Activated T-helper 1 cell treated with anti-CD3 and anti-CD28 coated beads, Interleukin-12 subunit alpha, Interleukin-12 subunit beta, Interleukin-2, Interleukin-4 antibody, amounts not matched to agents 30 ng/mL and 10 ng/mL and 1 ng/mL, durations not matched to agents 14 hours and 24 hours and 36 hours (primary cell): ENCODE measurements at regions not wholly inside any gene's neighbourhood (a gene's known extent, or its start where the extent isn't known, plus 50 kb on each side); places are given as distances from the start of the nearest gene placed in this dataset.

Experiments
- DNase-seq: peaks from one replicate; pipeline ENCODE4 v3.0.0; 2021; ENCODE audit warnings: low spot score
- H3K27ac Mint-ChIP-seq: one replicate; pipeline ENCODE4 v1.8.0; 2021; ENCODE audit warnings: mild to moderate bottlenecking, mixed read lengths
- H3K27me3 Mint-ChIP-seq: one replicate; pipeline ENCODE4 v1.8.0; 2022; ENCODE audit warnings: mild to moderate bottlenecking, moderate library complexity, mixed read lengths; ENCODE audit not compliant: insufficient read depth
- H3K36me3 Mint-ChIP-seq: one replicate; pipeline ENCODE4 v1.8.0; 2021; ENCODE audit warnings: low read depth, mixed read lengths
- H3K4me1 Mint-ChIP-seq: one replicate; pipeline ENCODE4 v1.8.0; 2021; ENCODE audit warnings: low read depth, mixed read lengths
- H3K4me3 Mint-ChIP-seq: one replicate; pipeline ENCODE4 v1.8.0; 2021; ENCODE audit warnings: mild to moderate bottlenecking, moderate library complexity, mixed read lengths
- H3K9me3 Mint-ChIP-seq: one replicate; pipeline ENCODE4 v1.8.0; 2021; ENCODE audit warnings: mixed read lengths
- intact Hi-C: fragments of 100-400 bp; cut with micrococcal nuclease; formaldehyde crosslinking; loops from one replicate; pipeline ENCODE4 v1.15.1; 2024

DNA sequence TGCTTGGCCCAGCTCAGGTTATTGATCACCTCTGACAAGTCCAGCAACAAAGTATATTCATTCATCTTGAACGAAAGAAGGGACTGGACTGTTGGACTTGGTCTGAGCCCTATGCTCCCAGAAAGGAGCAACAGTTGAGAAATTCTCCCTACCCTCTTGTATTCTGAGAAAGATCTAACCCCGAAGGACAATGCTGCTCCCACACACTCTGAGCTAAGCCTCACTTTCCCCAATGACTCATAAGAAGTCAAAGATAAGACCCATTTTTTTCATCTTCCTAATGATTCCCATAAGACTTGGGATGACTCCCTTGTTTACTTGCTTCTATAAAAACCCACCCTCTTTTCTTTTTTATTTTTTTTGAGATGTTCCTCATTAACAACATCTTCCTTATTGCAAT is 549.4 kb upstream of the MDFIC2 start:
- Mint-ChIP-seq H3K9me3 (peaks cover 8% of the 10 kb centered on the region), H3K27ac (no peak overlapping the region), H3K27me3 (peaks cover 6% of the 10 kb centered on the region), H3K4me1 (peaks cover 12% of the 10 kb centered on the region), H3K36me3 (no peaks in the 10 kb centered on the region), H3K4me3 (no peak overlapping the region)
- no peak for DNase-seq
- intact Hi-C loops = no loop called here

GRCh38 chr3:70861234-70861633 is 548.8 kb upstream of the MDFIC2 start:
- H3K27me3 Mint-ChIP-seq = peaks cover 6% of the 10 kb centered on the region
- peaks cover 18% of the 10 kb centered on the region for H3K4me1 Mint-ChIP-seq
- no peak overlapping the region for H3K27ac Mint-ChIP-seq
- DNase-seq = no peak
- intact Hi-C loops = no loop called here
- no peaks in the 10 kb centered on the region for H3K36me3 Mint-ChIP-seq
- peaks cover 8% of the 10 kb centered on the region for H3K9me3 Mint-ChIP-seq
- H3K4me3 Mint-ChIP-seq = no peak overlapping the region

DNA sequence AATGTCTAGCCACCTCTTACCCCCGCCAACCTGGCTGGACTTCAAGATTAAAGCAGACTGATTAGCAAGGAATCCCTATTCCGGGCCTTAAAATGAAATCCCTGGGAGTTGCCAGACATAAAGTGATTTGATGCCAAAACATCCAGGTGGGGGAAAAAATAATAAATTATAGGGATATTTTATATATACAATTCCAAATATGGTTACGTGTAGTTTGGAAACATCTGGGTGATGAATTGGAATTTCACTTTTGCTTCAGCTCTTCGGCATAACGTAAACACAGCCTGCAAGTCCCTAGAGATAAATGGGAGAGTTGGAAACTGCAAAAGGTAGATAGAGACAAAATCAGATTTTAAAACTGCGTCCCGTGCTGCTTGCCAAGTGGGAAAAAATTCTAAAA is 545.5 kb upstream of the MDFIC2 start:
- Mint-ChIP-seq H3K27ac (no peak overlapping the region), H3K9me3 (no peaks in the 10 kb centered on the region), H3K4me3 (no peak overlapping the region), H3K36me3 (no peaks in the 10 kb centered on the region), H3K4me1 (peaks cover 28% of the 10 kb centered on the region), H3K27me3 (peaks cover 4% of the 10 kb centered on the region)
- DNase-seq = no peak
- intact Hi-C loops = loop anchor here (2.0 to 5.0 kb wide), 4 partner anchors 85 to 729 kb away; no protein-coding TSS in a partner anchor

GRCh38 chr3:70856414-70857162 is 544.1 kb upstream of the MDFIC2 start:
- H3K4me1 Mint-ChIP-seq = peaks cover 22% of the 10 kb centered on the region
- H3K4me3 Mint-ChIP-seq = no peak overlapping the region
- H3K27me3 Mint-ChIP-seq = peaks cover 6% of the 10 kb centered on the region

DNA sequence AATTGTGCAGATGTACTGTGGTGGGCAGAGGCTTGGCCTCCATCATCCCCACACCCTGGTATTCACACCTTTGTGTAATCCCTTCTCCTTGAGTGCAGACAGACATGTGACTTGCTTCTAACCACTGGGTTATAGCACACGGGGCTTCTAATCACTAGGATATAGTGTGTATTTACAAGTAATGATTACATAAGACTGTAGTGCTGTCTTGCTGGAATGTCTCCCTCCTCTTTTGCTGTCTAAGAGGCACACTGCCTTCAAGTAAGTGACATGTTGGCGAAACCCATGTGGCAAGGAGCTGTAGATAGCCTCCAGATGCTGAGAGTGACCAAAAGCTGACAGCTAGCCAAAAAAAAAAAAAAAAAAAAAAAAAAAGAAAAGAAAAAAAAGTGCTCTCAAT is 542.7 kb upstream of the MDFIC2 start:
- H3K4me3 Mint-ChIP-seq = no peak overlapping the region
- intact Hi-C loops = loop anchor here (5.0 kb wide), 2 partner anchors 272 to 732 kb away; no protein-coding TSS in a partner anchor
- peaks cover 6% of the 10 kb centered on the region for H3K27me3 Mint-ChIP-seq

More at GRCh38 chr3:70856414-70857162, 544.1 kb upstream of the MDFIC2 start:
- Mint-ChIP-seq H3K36me3 (no peaks in the 10 kb centered on the region), H3K27ac (peak overlapping the region; percentile 49), H3K9me3 (no peaks in the 10 kb centered on the region)
- intact Hi-C loops = loop anchor here (1.0 to 5.0 kb wide), 8 partner anchors 84 to 731 kb away; no protein-coding TSS in a partner anchor
- DNase-seq = no peak

GRCh38 chr3:70854108-70854507 is 541.7 kb upstream of the MDFIC2 start:
- H3K9me3 Mint-ChIP-seq = no peaks in the 10 kb centered on the region
- no peak for DNase-seq
- no peak overlapping the region for H3K27ac Mint-ChIP-seq
- H3K4me1 Mint-ChIP-seq = peaks cover 22% of the 10 kb centered on the region
- no peak overlapping the region for H3K4me3 Mint-ChIP-seq
- intact Hi-C loops = no loop called here
- peaks cover 2% of the 10 kb centered on the region for H3K27me3 Mint-ChIP-seq
- no peaks in the 10 kb centered on the region for H3K36me3 Mint-ChIP-seq

More for the DNA sequence above, 542.7 kb upstream of the MDFIC2 start:
- H3K9me3 Mint-ChIP-seq = no peaks in the 10 kb centered on the region
- no peak for DNase-seq
- H3K4me1 Mint-ChIP-seq = peaks cover 22% of the 10 kb centered on the region
- no peak overlapping the region for H3K27ac Mint-ChIP-seq
- H3K36me3 Mint-ChIP-seq = no peaks in the 10 kb centered on the region

DNA sequence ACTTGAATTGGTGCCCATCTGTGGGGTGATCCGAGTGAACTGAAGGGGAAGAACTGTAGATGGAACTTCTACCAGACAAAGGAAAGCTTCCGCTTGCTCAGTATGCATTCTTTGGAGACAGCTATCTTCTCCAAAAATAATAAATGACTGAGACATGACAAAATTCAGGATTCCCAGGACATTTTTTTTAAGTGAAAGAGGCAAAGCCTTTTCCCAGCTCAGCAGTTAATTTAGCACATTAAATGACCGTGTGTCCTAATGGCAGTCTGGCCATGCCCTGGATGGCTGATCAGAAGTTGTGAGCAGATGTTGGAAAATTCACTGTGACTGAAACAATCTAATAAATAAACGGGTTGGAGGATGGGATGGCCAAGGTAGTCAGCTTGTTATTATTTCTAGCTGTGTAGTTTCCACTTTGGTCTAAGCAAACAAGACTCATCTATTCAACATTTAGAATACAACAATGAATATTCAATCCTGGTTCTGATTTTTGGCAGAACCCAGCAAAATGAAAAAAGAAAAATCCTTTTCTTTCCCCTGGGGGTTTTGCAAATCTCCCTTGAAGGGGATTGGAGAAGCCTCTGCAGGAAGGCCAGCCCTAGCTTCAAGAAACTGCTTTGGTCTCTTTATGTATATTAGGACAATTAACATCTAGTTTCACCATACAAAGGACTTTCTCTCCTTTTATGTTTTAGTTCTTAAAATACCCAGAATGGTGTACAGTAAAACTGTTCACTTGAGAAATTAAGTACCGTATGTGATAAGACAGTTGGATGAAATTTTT is 540.9 kb upstream of the MDFIC2 start:
- H3K27me3 Mint-ChIP-seq = peaks cover 2% of the 10 kb centered on the region
- peaks cover 22% of the 10 kb centered on the region for H3K4me1 Mint-ChIP-seq
- H3K4me3 Mint-ChIP-seq = no peak overlapping the region
- no peaks in the 10 kb centered on the region for H3K36me3 Mint-ChIP-seq
- no peak for DNase-seq
- H3K9me3 Mint-ChIP-seq = no peaks in the 10 kb centered on the region
- intact Hi-C loops = no loop called here
- H3K27ac Mint-ChIP-seq = no peak overlapping the region

- H3K27ac Mint-ChIP-seq = no peak overlapping the region
- H3K27me3 Mint-ChIP-seq = peaks cover 7% of the 10 kb centered on the region
- H3K4me1 Mint-ChIP-seq = peaks cover 7% of the 10 kb centered on the region
- H3K9me3 Mint-ChIP-seq = no peaks in the 10 kb centered on the region
- H3K36me3 Mint-ChIP-seq = no peaks in the 10 kb centered on the region
- DNase-seq = no peak
- no peak overlapping the region for H3K4me3 Mint-ChIP-seq
- intact Hi-C loops = no loop called here
These were observed 537.7 kb upstream of the MDFIC2 start for GRCh38 chr3:70849911-70850699.

GRCh38 chr3:70840106-70840870 is 527.9 kb upstream of the MDFIC2 start:
- intact Hi-C loops = no loop called here
- Mint-ChIP-seq H3K4me1 (peaks cover 15% of the 10 kb centered on the region), H3K9me3 (no peaks in the 10 kb centered on the region), H3K27me3 (peaks cover 7% of the 10 kb centered on the region), H3K36me3 (no peaks in the 10 kb centered on the region), H3K4me3 (no peak overlapping the region), H3K27ac (no peak overlapping the region)
- DNase-seq = no peak

DNA sequence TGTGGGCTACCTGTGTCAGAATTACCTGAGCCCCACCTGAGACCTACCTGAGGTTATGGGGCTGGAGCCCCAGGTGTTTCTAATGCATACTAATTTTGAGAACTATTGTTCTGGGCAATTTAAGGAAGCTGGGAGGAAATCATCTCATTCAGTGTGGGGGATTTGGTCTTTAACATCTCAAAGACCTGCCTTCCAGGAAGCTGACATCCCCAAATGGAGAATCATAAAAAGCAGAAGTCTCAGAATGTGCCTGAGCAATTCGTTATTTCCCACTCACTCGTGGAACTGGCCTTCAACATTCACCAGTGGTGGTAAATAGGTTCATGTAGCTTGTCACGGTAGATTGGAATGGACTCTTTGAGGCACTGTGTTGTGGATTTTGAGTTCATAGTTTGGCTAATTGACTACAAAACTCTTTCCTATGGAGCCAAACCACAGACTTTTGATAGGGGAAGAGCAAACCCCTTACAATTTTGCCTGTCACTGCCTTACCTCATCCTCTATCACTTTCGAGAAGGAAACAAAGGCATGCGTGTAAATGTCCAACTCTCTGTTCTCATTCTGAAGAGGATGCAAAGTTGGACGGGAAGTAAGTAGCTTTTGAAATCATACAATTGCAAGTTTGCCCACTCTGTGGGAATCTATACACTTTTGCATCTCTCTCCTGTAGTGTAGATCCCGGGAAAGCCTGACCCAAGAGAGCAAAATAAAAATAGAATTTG is 521.0 kb upstream of the MDFIC2 start:
- Mint-ChIP-seq H3K9me3 (no peaks in the 10 kb centered on the region), H3K27me3 (peaks cover 9% of the 10 kb centered on the region), H3K4me3 (no peak overlapping the region), H3K27ac (no peak overlapping the region), H3K4me1 (no peaks in the 10 kb centered on the region), H3K36me3 (no peaks in the 10 kb centered on the region)
- intact Hi-C loops = no loop called here
- DNase-seq = no peak

GRCh38 chr3:70832834-70833205 is 520.4 kb upstream of the MDFIC2 start:
- no peaks in the 10 kb centered on the region for H3K4me1 Mint-ChIP-seq
- H3K4me3 Mint-ChIP-seq = no peak overlapping the region
- no peak overlapping the region for H3K27ac Mint-ChIP-seq
- no peaks in the 10 kb centered on the region for H3K9me3 Mint-ChIP-seq
- intact Hi-C loops = no loop called here
- no peak for DNase-seq
- H3K36me3 Mint-ChIP-seq = no peaks in the 10 kb centered on the region
- H3K27me3 Mint-ChIP-seq = peaks cover 9% of the 10 kb centered on the region
